CD14-positive monocyte (primary cell): ENCODE measurements at regions not wholly inside any gene's neighbourhood (a gene's known extent, or its start where the extent isn't known, plus 50 kb on each side); places are given as distances from the start of the nearest gene placed in this dataset.

ENCODE experiments used
- DNase-seq, 3 donors: peaks; one replicate each; pipeline ENCODE4 v3.0.0-alpha.2; 2011 to 2022
- H2AFZ ChIP-seq: 2 replicates; pipeline ENCODE4 v1.6.0; 2012; ENCODE audit warnings: mild to moderate bottlenecking, low read depth, low read length, inconsistent platforms; ENCODE audit not compliant: insufficient read depth, poor library complexity, severe bottlenecking
- H3K27ac ChIP-seq, 2 donors: 1 replicate in 1 of 2; 2 replicates in 1 of 2; pipeline ENCODE4 v1.5.1; 2012 to 2013; ENCODE audit warnings: low read length in 2 of 2, control low read depth in 1 of 2, inconsistent platforms in 1 of 2, low read depth in 1 of 2, mild to moderate bottlenecking in 1 of 2
- H3K27me3 ChIP-seq, 2 donors: one replicate each; pipeline versions ENCODE4 v1.6.0 to v1.6.1; 2011 to 2013; ENCODE audit warnings: low read length in 2 of 2; ENCODE audit not compliant: control insufficient read depth in 2 of 2, insufficient read depth in 2 of 2
- H3K36me3 ChIP-seq, 2 donors: replicated peaks in 1 of 2; 1 replicate in 1 of 2; 2 replicates in 1 of 2; pipeline versions ENCODE4 v1.5.1 to v1.6.1; 2012 to 2013; ENCODE audit warnings: low read length in 2 of 2, control low read depth in 1 of 2, inconsistent platforms in 1 of 2, mild to moderate bottlenecking in 1 of 2; ENCODE audit not compliant: insufficient read depth in 2 of 2, control insufficient read depth in 1 of 2
- H3K4me1 ChIP-seq, 2 donors: 1 replicate in 1 of 2; 2 replicates in 1 of 2; pipeline versions ENCODE4 v1.5.1 to v1.6.1; 2012 to 2013; ENCODE audit warnings: low read length in 2 of 2, control low read depth in 1 of 2, inconsistent platforms in 1 of 2, mild to moderate bottlenecking in 1 of 2, moderate library complexity in 1 of 2; ENCODE audit not compliant: insufficient read depth in 2 of 2, control insufficient read depth in 1 of 2
- H3K4me2 ChIP-seq: replicated peaks from 2 replicates; pipeline ENCODE3; 2012; ENCODE audit warnings: low read length, moderate library complexity, mild to moderate bottlenecking; ENCODE audit not compliant: poor library complexity, severe bottlenecking; ENCODE audit errors: extremely low read depth
- H3K4me3 ChIP-seq, 3 experiments: fragments of 200-600 bp in 1 of 3; sonication (generic) in 1 of 3; replicated peaks in 1 of 3; 1 replicate in 2 of 3; 2 replicates in 1 of 3; pipeline ENCODE4 v1.5.1; 2011 to 2013; ENCODE audit warnings: low read length in 3 of 3, mild to moderate bottlenecking in 3 of 3, control low read depth in 2 of 3, low read depth in 2 of 3, inconsistent platforms in 1 of 3, moderate library complexity in 1 of 3
- H3K79me2 ChIP-seq: 2 replicates; pipeline ENCODE4 v1.6.0; 2012; ENCODE audit warnings: mild to moderate bottlenecking, control low read depth, inconsistent platforms, low read length, moderate library complexity; ENCODE audit not compliant: insufficient read depth
- H3K9ac ChIP-seq: 2 replicates; pipeline ENCODE4 v1.6.0; 2017; ENCODE audit warnings: low read length, mild to moderate bottlenecking; ENCODE audit not compliant: insufficient read depth, poor library complexity, severe bottlenecking
- H3K9me3 ChIP-seq, 2 donors: replicated peaks in 1 of 2; 1 replicate in 1 of 2; 2 replicates in 1 of 2; pipeline versions ENCODE4 v1.5.1 to v1.6.1; 2012 to 2013; ENCODE audit warnings: low read length in 2 of 2, control low read depth in 1 of 2; ENCODE audit not compliant: control insufficient read depth in 1 of 2, insufficient read depth in 1 of 2
- H4K20me1 ChIP-seq: 2 replicates; pipeline ENCODE4 v1.6.0; 2012; ENCODE audit warnings: mild to moderate bottlenecking, low read length, control low read depth, moderate library complexity; ENCODE audit not compliant: insufficient read depth
- H3K27ac Mint-ChIP-seq, 7 donors: one replicate each; pipeline ENCODE4 v1.8.0; 2020; ENCODE audit warnings: mild to moderate bottlenecking in 7 of 7, mixed read lengths in 7 of 7, moderate library complexity in 6 of 7, inconsistent platforms in 2 of 7
- H3K27me3 Mint-ChIP-seq, 3 donors: one replicate each; pipeline ENCODE4 v1.8.0; 2021 to 2022; ENCODE audit warnings: low read depth in 3 of 3, mild to moderate bottlenecking in 3 of 3, mixed read lengths in 3 of 3, moderate library complexity in 3 of 3, inconsistent platforms in 1 of 3
- H3K36me3 Mint-ChIP-seq, 2 donors: one replicate each; pipeline ENCODE4 v1.8.0; 2020; ENCODE audit warnings: mixed read lengths in 2 of 2, inconsistent platforms in 1 of 2, mild to moderate bottlenecking in 1 of 2
- H3K4me1 Mint-ChIP-seq: one replicate; pipeline ENCODE4 v1.8.0; 2020; ENCODE audit warnings: mild to moderate bottlenecking, mixed read lengths
- H3K4me3 Mint-ChIP-seq, 2 donors: one replicate each; pipeline ENCODE4 v1.8.0; 2020; ENCODE audit warnings: mild to moderate bottlenecking in 2 of 2, mixed read lengths in 2 of 2, moderate library complexity in 1 of 2
- H3K9me3 Mint-ChIP-seq, 7 donors: one replicate each; pipeline ENCODE4 v1.8.0; 2020 to 2022; ENCODE audit warnings: mixed read lengths in 7 of 7, mild to moderate bottlenecking in 6 of 7, moderate library complexity in 6 of 7, inconsistent platforms in 2 of 7
- CTCF ChIP-seq: fragments of 200-600 bp; IDR thresholded peaks from one replicate; pipeline ENCODE4 v1.8.0; 2022; ENCODE audit warnings: antibody characterized with exemption, mild to moderate bottlenecking
- WGBS: methylation state at CpG from one replicate; pipeline ENCODE4 v1.1.5; 2013; ENCODE audit warnings: missing lambda C conversion rate; ENCODE audit not compliant: insufficient coverage; 5-methylcytosine and 5-hydroxymethylcytosine counted together
- intact Hi-C, 2 donors: fragments of 100-400 bp; cut with micrococcal nuclease; formaldehyde crosslinking; loops; one replicate each; pipeline versions ENCODE4 v1.15.0 to v1.15.1; 2023

GRCh38 chr14:43674273-43674672 is 832.8 kb downstream of the FSCB start:
- H3K36me3 Mint-ChIP-seq: no peaks in the 10 kb centered on the region
- Histone ChIP-seq H3K27ac (no peak overlapping the region), H3K4me2 (no peak overlapping the region), H3K36me3 (no peaks in the 10 kb centered on the region), H3K79me2 (no peaks in the 10 kb centered on the region), H4K20me1 (no peaks in the 10 kb centered on the region), H3K4me3 (no peak overlapping the region), H2AFZ (no peak overlapping the region), H3K4me1 (no peaks in the 10 kb centered on the region), H3K9me3 (no peaks in the 10 kb centered on the region), H3K9ac (no peak overlapping the region), H3K27me3 (no peaks in the 10 kb centered on the region)
- H3K27ac Mint-ChIP-seq: no peak overlapping the region
- no peak overlapping the region for H3K4me3 Mint-ChIP-seq
- no peak for TF ChIP-seq CTCF
- peaks cover 2 to 7% (median 4%) of the 10 kb centered on the region in 7 donors for H3K9me3 Mint-ChIP-seq
- no peaks in the 10 kb centered on the region for H3K27me3 Mint-ChIP-seq
- WGBS: no CpG with 5 or more reads among the region's 2 CpGs
- DNase-seq: no peak
- H3K4me1 Mint-ChIP-seq: no peaks in the 10 kb centered on the region
- intact Hi-C loops: no loop called here

- Mint-ChIP-seq H3K4me1 (no peaks in the 10 kb centered on the region), H3K27me3 (no peaks in the 10 kb centered on the region), H3K4me3 (no peak overlapping the region), H3K36me3 (no peaks in the 10 kb centered on the region), H3K27ac (no peak overlapping the region), H3K9me3 (peaks cover 2 to 10% (median 7%) of the 10 kb centered on the region in 7 donors)
- Histone ChIP-seq H3K4me3 (no peak overlapping the region), H2AFZ (no peak overlapping the region), H3K36me3 (no peaks in the 10 kb centered on the region), H3K27me3 (no peaks in the 10 kb centered on the region), H3K27ac (no peak overlapping the region), H3K9ac (no peak overlapping the region), H3K4me1 (no peaks in the 10 kb centered on the region), H3K79me2 (no peaks in the 10 kb centered on the region), H3K9me3 (no peaks in the 10 kb centered on the region), H3K4me2 (no peak overlapping the region), H4K20me1 (no peaks in the 10 kb centered on the region)
- no peak for TF ChIP-seq CTCF
- intact Hi-C loops: no loop called here
- no peak for DNase-seq
- WGBS: no CpG with 5 or more reads among the region's 3 CpGs
Observed at GRCh38 chr14:43671716-43672485, 835.2 kb downstream of the FSCB start.
